ENCODE measurements at regions not wholly inside any gene's neighbourhood (a gene's known extent, or its start where the extent isn't known, plus 50 kb on each side); places are given as distances from the start of the nearest gene placed in this dataset.

- TF ChIP-seq CTCF (IDR thresholded peaks at IDR 0.05; ENCODE audit: insufficient read depth, low read length) (no peak), REST (IDR thresholded peaks at IDR 0.05; ENCODE audit: insufficient replicate concordance, low read depth) (no peak)
Observed at GRCh38 chr9:126151031-126151685, 175.5 kb upstream of the MVB12B start.

Data from HL-60 (cell line).